ENCODE measurements at regions not wholly inside any gene's neighbourhood (a gene's known extent, or its start where the extent isn't known, plus 50 kb on each side); places are given as distances from the start of the nearest gene placed in this dataset.

GRCh38 chr6:25179051-25179778, 100.0 kb upstream of the CARMIL1 start:
- DNase-seq (ENCODE audit: low spot score, unreplicated experiment), result no peak
- TF ChIP-seq, protein P1, sequence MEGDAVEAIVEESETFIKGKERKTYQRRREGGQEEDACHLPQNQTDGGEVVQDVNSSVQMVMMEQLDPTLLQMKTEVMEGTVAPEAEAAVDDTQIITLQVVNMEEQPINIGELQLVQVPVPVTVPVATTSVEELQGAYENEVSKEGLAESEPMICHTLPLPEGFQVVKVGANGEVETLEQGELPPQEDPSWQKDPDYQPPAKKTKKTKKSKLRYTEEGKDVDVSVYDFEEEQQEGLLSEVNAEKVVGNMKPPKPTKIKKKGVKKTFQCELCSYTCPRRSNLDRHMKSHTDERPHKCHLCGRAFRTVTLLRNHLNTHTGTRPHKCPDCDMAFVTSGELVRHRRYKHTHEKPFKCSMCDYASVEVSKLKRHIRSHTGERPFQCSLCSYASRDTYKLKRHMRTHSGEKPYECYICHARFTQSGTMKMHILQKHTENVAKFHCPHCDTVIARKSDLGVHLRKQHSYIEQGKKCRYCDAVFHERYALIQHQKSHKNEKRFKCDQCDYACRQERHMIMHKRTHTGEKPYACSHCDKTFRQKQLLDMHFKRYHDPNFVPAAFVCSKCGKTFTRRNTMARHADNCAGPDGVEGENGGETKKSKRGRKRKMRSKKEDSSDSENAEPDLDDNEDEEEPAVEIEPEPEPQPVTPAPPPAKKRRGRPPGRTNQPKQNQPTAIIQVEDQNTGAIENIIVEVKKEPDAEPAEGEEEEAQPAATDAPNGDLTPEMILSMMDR (IDR thresholded peaks at IDR 0.05; ENCODE audit: unreplicated experiment), result no peak
- Mint-ChIP-seq H3K27me3 (peaks cover 10% of the 10 kb centered on the region), H3K27ac (no peak overlapping the region), H3K4me3 (ENCODE audit: low read depth) (no peak overlapping the region), H3K9me3 (ENCODE audit: low read depth) (no peaks in the 10 kb centered on the region), H3K4me1 (ENCODE audit: low read depth) (peaks cover 9% of the 10 kb centered on the region), H3K36me3 (ENCODE audit: insufficient read depth) (no peaks in the 10 kb centered on the region)

- H3K4me1 Mint-ChIP-seq (ENCODE audit: low read depth), result peaks cover 9% of the 10 kb centered on the region
- peaks cover 13% of the 10 kb centered on the region for H3K27me3 Mint-ChIP-seq
- TF ChIP-seq, protein P1 (IDR thresholded peaks at IDR 0.05; ENCODE audit: unreplicated experiment), result no peak
- no peak overlapping the region for H3K4me3 Mint-ChIP-seq (ENCODE audit: low read depth)
- H3K9me3 Mint-ChIP-seq (ENCODE audit: low read depth), result no peaks in the 10 kb centered on the region
- no peak overlapping the region for H3K27ac Mint-ChIP-seq
- DNase-seq (ENCODE audit: low spot score, unreplicated experiment), result no peak
- H3K36me3 Mint-ChIP-seq (ENCODE audit: insufficient read depth), result no peaks in the 10 kb centered on the region
These were observed 98.4 kb upstream of the CARMIL1 start for GRCh38 chr6:25180630-25181349.

DNA sequence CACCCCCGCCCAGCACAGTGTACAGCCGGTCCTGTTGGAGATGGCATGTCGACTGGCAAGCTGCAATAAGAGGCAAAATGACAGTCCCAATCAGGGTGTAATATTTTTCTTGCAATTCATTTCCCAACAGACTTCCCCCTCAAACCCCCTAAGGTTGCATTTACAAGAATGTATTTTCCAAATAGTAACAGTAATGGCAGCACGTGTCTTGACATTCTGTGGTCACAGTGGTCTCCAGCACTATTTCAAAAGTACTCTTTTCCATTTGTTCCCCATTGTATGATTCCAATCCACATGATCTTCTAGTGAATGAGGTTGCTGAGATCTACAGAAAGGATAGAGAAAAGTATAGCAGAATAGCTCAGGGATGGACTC, 97.8 kb upstream of the CARMIL1 start:
- no peak for DNase-seq (ENCODE audit: low spot score, unreplicated experiment)
- TF ChIP-seq, protein P1 (IDR thresholded peaks at IDR 0.05; ENCODE audit: unreplicated experiment), result no peak
- Mint-ChIP-seq H3K9me3 (ENCODE audit: low read depth) (no peaks in the 10 kb centered on the region), H3K4me3 (ENCODE audit: low read depth) (no peak overlapping the region), H3K36me3 (ENCODE audit: insufficient read depth) (no peaks in the 10 kb centered on the region), H3K27me3 (peaks cover 14% of the 10 kb centered on the region), H3K27ac (no peak overlapping the region), H3K4me1 (ENCODE audit: low read depth) (peaks cover 9% of the 10 kb centered on the region)

DNA sequence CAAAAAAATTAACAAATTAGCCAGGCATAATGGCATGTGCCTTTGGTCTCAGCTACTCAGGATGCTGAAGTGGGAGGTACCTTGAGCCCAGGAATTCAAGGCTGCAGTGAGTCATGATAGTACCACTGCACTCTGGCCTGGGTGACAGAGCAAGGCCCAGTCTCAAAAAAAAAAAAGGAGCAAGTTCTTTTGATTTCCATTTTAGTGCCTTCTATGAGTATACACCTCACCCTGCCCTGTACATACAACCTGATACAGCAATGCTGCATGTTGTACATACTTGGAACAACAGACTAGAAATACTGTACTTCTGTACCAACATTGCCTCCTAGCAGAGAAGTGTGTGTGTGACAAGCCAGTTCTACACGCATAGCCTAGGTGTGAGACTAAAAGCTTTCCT, 97.3 kb upstream of the CARMIL1 start:
- Mint-ChIP-seq H3K27ac (no peak overlapping the region), H3K9me3 (ENCODE audit: low read depth) (no peaks in the 10 kb centered on the region), H3K27me3 (peaks cover 17% of the 10 kb centered on the region), H3K36me3 (ENCODE audit: insufficient read depth) (no peaks in the 10 kb centered on the region), H3K4me1 (ENCODE audit: low read depth) (peaks cover 9% of the 10 kb centered on the region), H3K4me3 (ENCODE audit: low read depth) (no peak overlapping the region)
- DNase-seq (ENCODE audit: low spot score, unreplicated experiment), result no peak
- TF ChIP-seq, protein P1 (IDR thresholded peaks at IDR 0.05; ENCODE audit: unreplicated experiment), result no peak

DNA sequence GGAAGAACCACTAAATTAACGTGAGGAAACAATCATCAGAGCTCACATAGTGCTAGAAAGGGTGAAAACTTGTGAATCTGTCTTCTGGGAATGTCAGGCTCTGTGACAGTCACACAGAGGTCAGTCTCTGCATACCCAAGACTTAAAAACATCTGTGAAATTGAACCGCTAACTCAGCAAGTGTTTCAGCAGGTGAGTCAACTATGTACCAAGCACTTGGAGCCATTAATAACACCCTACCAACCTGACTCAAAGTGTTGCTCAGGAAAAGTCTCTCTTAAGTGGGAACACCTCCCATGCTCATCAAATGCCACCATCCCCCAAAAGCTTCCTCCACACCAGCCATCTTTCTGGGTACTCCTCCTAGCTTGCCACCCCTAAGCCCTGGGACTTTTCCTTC, 92.3 kb upstream of the CARMIL1 start:
- TF ChIP-seq, protein P1 (IDR thresholded peaks at IDR 0.05; ENCODE audit: unreplicated experiment), result no peak
- Mint-ChIP-seq H3K27me3 (peaks cover 16% of the 10 kb centered on the region), H3K4me3 (ENCODE audit: low read depth) (no peak overlapping the region), H3K9me3 (ENCODE audit: low read depth) (peaks cover 3% of the 10 kb centered on the region), H3K4me1 (ENCODE audit: low read depth) (peaks cover 10% of the 10 kb centered on the region), H3K27ac (no peak overlapping the region), H3K36me3 (ENCODE audit: insufficient read depth) (no peaks in the 10 kb centered on the region)
- no peak for DNase-seq (ENCODE audit: low spot score, unreplicated experiment)
